ENCODE measurements at regions not wholly inside any gene's neighbourhood (a gene's known extent, or its start where the extent isn't known, plus 50 kb on each side); places are given as distances from the start of the nearest gene placed in this dataset.

DNA sequence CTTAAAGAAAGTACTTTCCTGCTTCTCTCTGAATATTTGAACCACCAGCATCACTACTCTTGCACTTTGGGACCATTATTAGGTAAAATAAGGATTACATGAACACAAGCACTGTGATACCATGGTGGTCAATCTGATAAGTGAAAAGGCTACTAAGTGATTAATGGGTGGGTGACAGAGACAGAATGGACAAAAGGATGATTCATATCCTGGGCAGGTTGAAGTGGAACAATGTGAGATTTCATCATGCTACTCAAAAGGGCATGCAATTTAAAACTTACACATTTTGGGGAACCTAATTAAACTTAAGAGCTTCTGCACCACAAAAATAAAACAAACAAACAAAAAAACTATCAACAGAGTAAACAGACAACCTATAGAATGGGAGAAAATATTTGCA lies 172.0 kb upstream of the CD96 start:
- TF ChIP-seq YY1 (IDR thresholded peaks at IDR 0.05) (no peak), JUND (IDR thresholded peaks at IDR 0.05) (no peak), RAD21 (IDR thresholded peaks at IDR 0.05) (no peak), EGR1 (IDR thresholded peaks at IDR 0.05; ENCODE audit: low read depth in 2 of 2) (no peak), REST (IDR thresholded peaks at IDR 0.05) (no peak), RXRA (IDR thresholded peaks at IDR 0.05) (no peak), FOXA1 (IDR thresholded peaks at IDR 0.05) (no peak)
- TF ChIP-seq, protein P1, sequence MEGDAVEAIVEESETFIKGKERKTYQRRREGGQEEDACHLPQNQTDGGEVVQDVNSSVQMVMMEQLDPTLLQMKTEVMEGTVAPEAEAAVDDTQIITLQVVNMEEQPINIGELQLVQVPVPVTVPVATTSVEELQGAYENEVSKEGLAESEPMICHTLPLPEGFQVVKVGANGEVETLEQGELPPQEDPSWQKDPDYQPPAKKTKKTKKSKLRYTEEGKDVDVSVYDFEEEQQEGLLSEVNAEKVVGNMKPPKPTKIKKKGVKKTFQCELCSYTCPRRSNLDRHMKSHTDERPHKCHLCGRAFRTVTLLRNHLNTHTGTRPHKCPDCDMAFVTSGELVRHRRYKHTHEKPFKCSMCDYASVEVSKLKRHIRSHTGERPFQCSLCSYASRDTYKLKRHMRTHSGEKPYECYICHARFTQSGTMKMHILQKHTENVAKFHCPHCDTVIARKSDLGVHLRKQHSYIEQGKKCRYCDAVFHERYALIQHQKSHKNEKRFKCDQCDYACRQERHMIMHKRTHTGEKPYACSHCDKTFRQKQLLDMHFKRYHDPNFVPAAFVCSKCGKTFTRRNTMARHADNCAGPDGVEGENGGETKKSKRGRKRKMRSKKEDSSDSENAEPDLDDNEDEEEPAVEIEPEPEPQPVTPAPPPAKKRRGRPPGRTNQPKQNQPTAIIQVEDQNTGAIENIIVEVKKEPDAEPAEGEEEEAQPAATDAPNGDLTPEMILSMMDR (IDR thresholded peaks at IDR 0.05; ENCODE audit: low read depth, low read length, missing input control) = no peak
